AG04450 (cell line): ENCODE measurements at regions not wholly inside any gene's neighbourhood (a gene's known extent, or its start where the extent isn't known, plus 50 kb on each side); places are given as distances from the start of the nearest gene placed in this dataset.

Source experiments
- CTCF ChIA-PET: fragments of 300-600, 350-600 bp; formaldehyde crosslinking; extraction: SDS; loops from one replicate; lab custom pipeline; 2022; ENCODE audit warnings: antibody characterized with exemption, inconsistent platforms; lab: Charles Lee
- POLR2A ChIA-PET: fragments of 350-600 bp; formaldehyde crosslinking; extraction: SDS; loops from one replicate; lab custom pipeline; 2021; ENCODE audit warnings: antibody characterized with exemption, inconsistent platforms; lab: Yijun Ruan, JAX
- DNase-seq: peaks from one replicate; pipeline ENCODE4 v3.0.0-alpha.2; 2011; ENCODE audit warnings: low read depth, low spot score
- H3K27ac ChIP-seq: one replicate; pipeline ENCODE4 v1.5.1; 2012; ENCODE audit warnings: low read depth, low read length, control low read depth
- H3K27me3 ChIP-seq: one replicate; pipeline ENCODE4 v1.6.0; 2012; ENCODE audit warnings: low read length; ENCODE audit not compliant: control insufficient read depth, insufficient read depth
- H3K4me3 ChIP-seq: 2 replicates; pipeline ENCODE4 v1.5.1; 2011; ENCODE audit warnings: mild to moderate bottlenecking, low read depth, low read length, control low read depth
- H3K9me3 ChIP-seq: 2 replicates; pipeline ENCODE4 v1.5.1; 2012; ENCODE audit warnings: low read length; ENCODE audit not compliant: control insufficient read depth, insufficient read depth
- TF ChIP-seq, protein P1 (sequence below): IDR thresholded peaks from 2 replicates; pipeline ENCODE4 v1.5.1; 2011; ENCODE audit warnings: low read depth, low read length, control low read depth, inconsistent platforms

DNA sequence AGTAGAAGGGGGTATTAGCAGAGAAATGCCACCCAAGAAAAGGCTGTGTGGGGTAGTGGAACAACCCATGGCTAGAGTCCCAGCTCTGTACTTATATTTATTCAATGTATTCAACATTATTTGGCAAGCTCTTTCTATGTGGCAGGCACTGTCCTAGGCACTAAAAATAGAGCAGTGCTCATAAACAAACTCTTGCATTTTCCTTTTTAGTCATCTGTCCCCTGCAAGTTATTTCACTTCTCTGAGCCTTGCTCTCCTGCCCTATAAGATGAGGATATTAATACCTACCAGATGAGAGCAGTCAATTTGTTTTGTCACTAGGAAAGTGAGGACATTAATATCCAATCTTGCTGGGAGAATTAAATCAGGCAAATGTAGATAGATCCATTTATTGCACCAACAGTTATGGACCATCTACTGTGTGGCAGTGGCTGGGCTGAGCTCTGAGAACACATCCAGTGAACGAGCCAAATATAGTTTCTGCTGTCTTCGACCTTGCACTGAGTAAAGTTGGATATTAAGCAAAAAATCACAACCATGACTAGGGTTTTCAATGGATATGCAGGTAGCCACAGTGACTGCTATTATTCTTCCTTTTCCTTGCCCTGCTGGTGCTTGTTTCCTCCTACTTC is 314.3 kb upstream of the TBX3 start:
- Histone ChIP-seq H3K4me3 (no peak overlapping the region), H3K27ac (no peak overlapping the region), H3K9me3 (peaks cover 9% of the 10 kb centered on the region; the same call in 1 of the 2 replicates), H3K27me3 (no peaks in the 10 kb centered on the region)
- TF ChIP-seq, protein P1, sequence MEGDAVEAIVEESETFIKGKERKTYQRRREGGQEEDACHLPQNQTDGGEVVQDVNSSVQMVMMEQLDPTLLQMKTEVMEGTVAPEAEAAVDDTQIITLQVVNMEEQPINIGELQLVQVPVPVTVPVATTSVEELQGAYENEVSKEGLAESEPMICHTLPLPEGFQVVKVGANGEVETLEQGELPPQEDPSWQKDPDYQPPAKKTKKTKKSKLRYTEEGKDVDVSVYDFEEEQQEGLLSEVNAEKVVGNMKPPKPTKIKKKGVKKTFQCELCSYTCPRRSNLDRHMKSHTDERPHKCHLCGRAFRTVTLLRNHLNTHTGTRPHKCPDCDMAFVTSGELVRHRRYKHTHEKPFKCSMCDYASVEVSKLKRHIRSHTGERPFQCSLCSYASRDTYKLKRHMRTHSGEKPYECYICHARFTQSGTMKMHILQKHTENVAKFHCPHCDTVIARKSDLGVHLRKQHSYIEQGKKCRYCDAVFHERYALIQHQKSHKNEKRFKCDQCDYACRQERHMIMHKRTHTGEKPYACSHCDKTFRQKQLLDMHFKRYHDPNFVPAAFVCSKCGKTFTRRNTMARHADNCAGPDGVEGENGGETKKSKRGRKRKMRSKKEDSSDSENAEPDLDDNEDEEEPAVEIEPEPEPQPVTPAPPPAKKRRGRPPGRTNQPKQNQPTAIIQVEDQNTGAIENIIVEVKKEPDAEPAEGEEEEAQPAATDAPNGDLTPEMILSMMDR, result no peak
- ChIA-PET CTCF (no interaction called here), POLR2A (no interaction called here)
- DNase-seq, result no peak

DNA sequence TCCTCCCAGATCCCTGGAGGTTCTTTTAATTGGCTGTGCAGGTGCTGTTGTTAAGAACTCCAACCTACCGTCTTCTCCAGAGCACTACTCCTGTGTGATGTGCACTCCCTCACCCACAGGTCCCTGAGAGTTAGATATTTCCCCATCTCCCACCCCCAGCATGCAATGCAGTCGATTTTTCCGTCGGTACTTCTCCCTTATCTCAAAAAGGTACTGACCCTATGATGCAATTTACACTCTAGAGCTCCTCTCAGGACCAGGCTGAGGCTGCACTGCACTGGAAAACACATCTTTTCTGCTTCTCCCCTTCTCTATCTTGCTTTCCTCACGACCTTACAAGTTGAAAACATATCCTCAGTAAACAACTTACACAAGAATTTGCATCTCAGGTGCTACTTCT is 312.4 kb upstream of the TBX3 start:
- no peaks in the 10 kb centered on the region for H3K27me3 ChIP-seq
- TF ChIP-seq, protein P1, result no peak
- peaks cover 9% of the 10 kb centered on the region; the same call in 1 of the 2 replicates for H3K9me3 ChIP-seq
- H3K4me3 ChIP-seq, result no peak overlapping the region
- no peak for DNase-seq
- H3K27ac ChIP-seq, result no peak overlapping the region
- POLR2A ChIA-PET, result no interaction called here
- CTCF ChIA-PET, result no interaction called here

DNA sequence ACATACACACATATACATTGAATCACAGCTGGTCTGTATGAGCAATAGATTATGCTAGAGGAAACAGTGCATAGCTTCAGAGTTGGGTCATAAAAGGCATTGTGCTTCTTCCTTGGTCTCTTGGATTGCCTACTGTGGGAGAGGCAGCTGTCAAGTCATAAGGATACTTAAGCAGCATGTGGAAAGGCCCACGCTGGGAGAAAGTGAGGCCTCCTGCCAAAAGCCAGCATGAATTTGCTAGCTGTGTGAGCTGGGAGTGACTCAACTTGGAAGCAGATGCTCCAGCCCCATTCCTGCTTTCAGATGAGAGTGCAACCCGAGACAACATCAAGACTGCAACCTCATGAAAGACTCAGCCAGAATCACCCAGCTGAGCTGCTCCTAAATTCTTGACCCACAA is 311.9 kb upstream of the TBX3 start:
- ChIA-PET POLR2A (interaction anchor here (0.6 kb wide), 1 partner anchor 323 kb away, joined by 5 read pairs; no protein-coding TSS in a partner anchor), CTCF (no interaction called here)
- DNase-seq, result no peak
- no peak overlapping the region for H3K27ac ChIP-seq
- no peaks in the 10 kb centered on the region for H3K27me3 ChIP-seq
- no peak overlapping the region for H3K4me3 ChIP-seq
- TF ChIP-seq, protein P1, result no peak
- peaks cover 9% of the 10 kb centered on the region; the same call in 1 of the 2 replicates for H3K9me3 ChIP-seq

DNA sequence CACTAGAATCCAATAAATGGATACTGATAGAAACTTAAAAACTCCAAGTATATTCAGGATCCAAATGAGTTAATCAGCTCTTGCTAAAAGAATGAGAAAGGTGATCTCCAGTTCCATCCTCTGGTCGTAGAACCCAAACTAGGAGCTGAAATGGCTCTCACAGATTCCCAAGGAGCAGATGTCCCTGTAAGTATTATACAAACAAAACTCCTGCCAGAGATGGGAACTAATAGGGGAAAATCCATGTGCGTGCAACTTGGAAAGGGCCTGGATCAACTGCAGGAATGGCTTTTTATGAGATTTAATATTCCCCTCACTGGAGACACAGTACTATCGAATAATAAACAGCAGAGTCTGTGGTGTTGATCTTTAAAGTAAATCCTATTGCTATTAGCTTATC is 309.2 kb upstream of the TBX3 start:
- CTCF ChIA-PET, result interaction anchor here (0.6 kb wide), 1 partner anchor 489 kb away, joined by 5 read pairs; no protein-coding TSS in a partner anchor
- H3K27ac ChIP-seq, result no peak overlapping the region
- peaks cover 9% of the 10 kb centered on the region; the same call in 1 of the 2 replicates for H3K9me3 ChIP-seq
- H3K4me3 ChIP-seq, result no peak overlapping the region
- TF ChIP-seq, protein P1, result no peak
- H3K27me3 ChIP-seq, result no peaks in the 10 kb centered on the region
- POLR2A ChIA-PET, result no interaction called here
- no peak for DNase-seq

DNA sequence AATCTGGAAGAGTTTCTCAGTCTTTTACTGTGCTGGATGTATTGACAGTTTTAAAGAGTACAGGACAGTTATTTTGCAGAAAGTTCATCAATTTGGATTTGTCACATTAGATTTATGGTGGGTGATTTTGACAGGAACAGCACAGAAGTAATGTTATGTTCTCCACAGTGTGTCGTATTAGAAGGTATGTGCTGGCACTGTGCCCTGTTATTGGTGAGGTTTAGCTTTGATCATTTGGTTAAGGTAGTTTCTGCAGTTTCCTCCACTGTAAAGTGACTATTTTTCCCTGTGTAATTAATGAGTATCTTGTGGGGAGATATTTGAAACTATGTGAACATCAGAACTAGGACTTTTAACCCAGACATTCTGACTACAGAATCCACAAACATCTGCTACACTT is 308.5 kb upstream of the TBX3 start:
- Histone ChIP-seq H3K9me3 (peaks cover 9% of the 10 kb centered on the region; the same call in 1 of the 2 replicates), H3K4me3 (no peak overlapping the region), H3K27ac (no peak overlapping the region), H3K27me3 (no peaks in the 10 kb centered on the region)
- TF ChIP-seq, protein P1, result no peak
- ChIA-PET POLR2A (no interaction called here), CTCF (no interaction called here)
- no peak for DNase-seq
